Stomach (tissue), 4 donors: ENCODE measurements at regions not wholly inside any gene's neighbourhood (a gene's known extent, or its start where the extent isn't known, plus 50 kb on each side); places are given as distances from the start of the nearest gene placed in this dataset.

Experiments
- EP300 ChIP-seq: sonication (generic); formaldehyde crosslinking; IDR thresholded peaks from one replicate; pipeline ENCODE4 v1.6.1; 2017; ENCODE audit warnings: antibody characterized with exemption
- POLR2A ChIP-seq, 4 donors: fragments of 450-650 bp; IDR thresholded peaks; one replicate each; pipeline ENCODE4 v1.6.1; 2016; ENCODE audit warnings: antibody characterized with exemption in 4 of 4, control low read depth in 2 of 4, mild to moderate bottlenecking in 1 of 4, moderate library complexity in 1 of 4
- POLR2AphosphoS5 ChIP-seq, 3 donors: sonication (generic); formaldehyde crosslinking; IDR thresholded peaks; one replicate each; pipeline ENCODE4 v1.6.1; 2016; ENCODE audit warnings: antibody characterized with exemption in 3 of 3
- TF ChIP-seq, protein P1 (sequence below), 7 experiments: fragments of 450-650 bp in 4 of 7; fragments of 200-600 bp in 3 of 7; sonication (generic) in 3 of 7; IDR thresholded peaks; one replicate each; pipeline ENCODE4 v1.5.1; 2016 to 2019; ENCODE audit warnings: antibody characterized with exemption in 7 of 7, control low read depth in 2 of 7, mild to moderate bottlenecking in 1 of 7

DNA sequence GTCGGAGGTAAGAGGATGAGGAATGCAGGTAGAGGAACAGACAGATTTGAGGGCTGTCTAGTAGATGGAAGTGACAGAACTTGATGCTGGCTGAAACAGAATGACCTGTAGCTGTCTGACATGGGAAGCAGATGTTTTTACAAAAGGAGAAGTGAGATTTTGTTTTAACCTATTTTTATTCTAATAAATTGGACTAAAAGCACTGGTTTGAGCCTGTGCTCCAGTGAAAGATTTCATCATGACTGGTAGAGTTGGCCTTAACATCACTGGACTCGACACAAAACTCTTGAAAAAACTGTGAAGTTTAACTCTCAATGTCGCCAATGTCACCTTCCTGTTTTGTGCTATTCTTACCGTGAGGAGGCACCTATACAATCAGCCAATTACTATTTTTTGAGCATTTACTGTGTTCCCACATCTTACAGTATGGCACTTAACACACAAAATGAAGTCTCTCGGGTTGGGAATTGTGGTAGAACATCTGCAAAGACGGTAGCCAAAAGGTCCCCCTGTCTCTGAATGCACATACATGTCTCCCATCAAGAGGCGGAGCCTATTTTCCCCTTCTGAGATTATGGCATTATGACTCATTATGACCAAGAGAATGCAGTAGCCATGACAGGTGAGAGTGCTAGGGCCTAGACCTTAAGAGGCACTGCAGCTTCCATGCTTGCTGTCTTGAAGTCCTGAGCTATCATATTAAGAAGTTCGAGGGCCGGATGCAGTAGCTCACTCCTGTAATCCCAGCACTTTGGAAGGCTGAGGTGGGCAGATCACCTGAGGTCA is 93.2 kb downstream of the FOXF2 start:
- TF ChIP-seq, protein P1, sequence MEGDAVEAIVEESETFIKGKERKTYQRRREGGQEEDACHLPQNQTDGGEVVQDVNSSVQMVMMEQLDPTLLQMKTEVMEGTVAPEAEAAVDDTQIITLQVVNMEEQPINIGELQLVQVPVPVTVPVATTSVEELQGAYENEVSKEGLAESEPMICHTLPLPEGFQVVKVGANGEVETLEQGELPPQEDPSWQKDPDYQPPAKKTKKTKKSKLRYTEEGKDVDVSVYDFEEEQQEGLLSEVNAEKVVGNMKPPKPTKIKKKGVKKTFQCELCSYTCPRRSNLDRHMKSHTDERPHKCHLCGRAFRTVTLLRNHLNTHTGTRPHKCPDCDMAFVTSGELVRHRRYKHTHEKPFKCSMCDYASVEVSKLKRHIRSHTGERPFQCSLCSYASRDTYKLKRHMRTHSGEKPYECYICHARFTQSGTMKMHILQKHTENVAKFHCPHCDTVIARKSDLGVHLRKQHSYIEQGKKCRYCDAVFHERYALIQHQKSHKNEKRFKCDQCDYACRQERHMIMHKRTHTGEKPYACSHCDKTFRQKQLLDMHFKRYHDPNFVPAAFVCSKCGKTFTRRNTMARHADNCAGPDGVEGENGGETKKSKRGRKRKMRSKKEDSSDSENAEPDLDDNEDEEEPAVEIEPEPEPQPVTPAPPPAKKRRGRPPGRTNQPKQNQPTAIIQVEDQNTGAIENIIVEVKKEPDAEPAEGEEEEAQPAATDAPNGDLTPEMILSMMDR (IDR thresholded peaks at IDR 0.05) = no peak
- no peak for TF ChIP-seq POLR2A (IDR thresholded peaks at IDR 0.05)
- TF ChIP-seq POLR2AphosphoS5 (IDR thresholded peaks at IDR 0.05) = no peak
- TF ChIP-seq EP300 = no peak
